ENCODE measurements at regions not wholly inside any gene's neighbourhood (a gene's known extent, or its start where the extent isn't known, plus 50 kb on each side); places are given as distances from the start of the nearest gene placed in this dataset.

GRCh38 chr3:25040748-25041147, 387.3 kb upstream of the RARB start:
- TF ChIP-seq POLR2A (IDR thresholded peaks at IDR 0.05) (no peak), POLR2AphosphoS5 (IDR thresholded peaks at IDR 0.05; ENCODE audit: insufficient read depth in 1 of 2, low read depth in 1 of 2) (no peak), CTCF (IDR thresholded peaks at IDR 0.05) (no peak)
